AML-193 (cell line): ENCODE measurements at regions not wholly inside any gene's neighbourhood (a gene's known extent, or its start where the extent isn't known, plus 50 kb on each side); places are given as distances from the start of the nearest gene placed in this dataset.
A peak's percentile ranks its signal among the peaks of the same experiment; 100 is the strongest.

Experiments used
- DNase-seq, 2 experiments: peaks; one replicate each; lab custom pipeline; 2025; lab: John Stamatoyannopoulos, UW

DNA sequence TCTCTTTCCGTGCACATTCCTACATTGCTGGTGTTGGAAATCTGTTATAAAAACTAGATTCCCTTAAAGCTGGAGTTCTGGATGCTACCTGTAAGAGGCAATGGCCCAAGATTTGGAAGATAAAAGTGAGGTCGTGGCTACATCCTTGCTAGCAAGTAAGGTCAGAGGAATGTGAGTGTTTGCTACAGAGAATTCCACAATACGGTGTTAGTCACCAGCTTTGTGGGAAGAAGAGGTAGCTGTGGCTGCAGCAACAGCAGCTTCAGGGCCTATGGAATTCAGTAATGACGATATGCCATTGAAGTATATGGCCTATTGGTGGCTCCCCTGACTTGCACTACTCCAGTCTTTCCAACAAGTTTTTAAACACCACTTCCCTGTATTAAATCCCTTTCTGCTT, 227.7 kb upstream of the TMEM260 start:
- DNase-seq, result no peak

DNA sequence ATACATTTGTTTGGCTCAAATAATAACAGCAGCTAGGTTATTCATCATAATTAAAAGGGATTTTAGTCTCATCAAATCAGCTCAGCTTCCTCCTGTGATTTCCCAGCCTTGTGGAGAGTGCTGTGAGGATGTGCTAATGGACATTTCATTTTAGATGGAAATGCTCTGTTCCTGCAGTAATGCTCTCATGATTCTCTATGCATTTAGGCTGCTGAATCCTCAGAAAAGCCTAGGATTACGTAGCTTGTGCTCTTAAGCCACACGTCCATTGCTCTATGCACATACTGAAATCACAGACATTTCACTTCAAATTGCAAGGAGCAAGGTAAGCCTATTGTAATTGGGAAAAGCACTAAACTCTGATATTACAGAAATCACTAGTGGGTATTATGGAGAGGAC, 226.6 kb upstream of the TMEM260 start:
- no peak for DNase-seq

DNA sequence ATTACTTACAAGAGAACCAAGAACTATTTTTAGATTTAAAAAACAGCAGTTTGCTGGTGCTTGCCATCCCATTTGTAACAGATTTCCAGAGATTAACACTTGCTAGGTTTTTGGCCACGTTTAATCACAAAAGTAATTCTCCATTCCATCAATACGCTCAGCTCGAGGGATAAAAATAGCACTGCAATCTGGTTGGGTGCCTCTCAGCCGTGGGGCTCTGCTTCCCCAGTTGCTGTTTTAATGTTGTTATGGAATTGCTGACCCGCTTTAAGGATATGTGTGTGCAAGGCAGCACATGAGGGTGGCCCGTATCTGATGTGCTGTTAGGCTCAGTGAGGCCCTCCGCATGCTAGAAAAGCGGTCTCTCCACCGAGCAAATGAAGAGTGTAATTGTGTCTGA, 222.2 kb upstream of the TMEM260 start:
- DNase-seq, result no peak

DNA sequence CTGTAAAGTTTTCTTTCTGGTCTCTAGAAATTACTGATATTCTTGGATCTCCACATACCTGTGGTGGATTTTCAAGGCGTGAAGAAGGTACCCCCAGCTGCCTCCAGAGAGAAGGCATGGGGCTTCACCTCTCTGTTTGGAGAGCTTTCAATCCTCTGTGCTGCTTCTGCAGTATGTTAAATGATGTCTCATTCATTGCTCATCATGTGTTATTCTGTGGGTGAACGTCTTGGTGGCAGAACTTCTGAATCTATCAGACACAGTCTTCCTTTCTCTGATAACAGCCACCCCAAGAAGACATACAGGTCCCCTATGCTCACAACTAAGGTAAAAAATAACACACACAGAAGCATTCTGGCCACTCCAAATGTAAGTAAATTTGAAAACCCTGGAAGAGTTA, 221.3 kb upstream of the TMEM260 start:
- DNase-seq, result no peak

DNA sequence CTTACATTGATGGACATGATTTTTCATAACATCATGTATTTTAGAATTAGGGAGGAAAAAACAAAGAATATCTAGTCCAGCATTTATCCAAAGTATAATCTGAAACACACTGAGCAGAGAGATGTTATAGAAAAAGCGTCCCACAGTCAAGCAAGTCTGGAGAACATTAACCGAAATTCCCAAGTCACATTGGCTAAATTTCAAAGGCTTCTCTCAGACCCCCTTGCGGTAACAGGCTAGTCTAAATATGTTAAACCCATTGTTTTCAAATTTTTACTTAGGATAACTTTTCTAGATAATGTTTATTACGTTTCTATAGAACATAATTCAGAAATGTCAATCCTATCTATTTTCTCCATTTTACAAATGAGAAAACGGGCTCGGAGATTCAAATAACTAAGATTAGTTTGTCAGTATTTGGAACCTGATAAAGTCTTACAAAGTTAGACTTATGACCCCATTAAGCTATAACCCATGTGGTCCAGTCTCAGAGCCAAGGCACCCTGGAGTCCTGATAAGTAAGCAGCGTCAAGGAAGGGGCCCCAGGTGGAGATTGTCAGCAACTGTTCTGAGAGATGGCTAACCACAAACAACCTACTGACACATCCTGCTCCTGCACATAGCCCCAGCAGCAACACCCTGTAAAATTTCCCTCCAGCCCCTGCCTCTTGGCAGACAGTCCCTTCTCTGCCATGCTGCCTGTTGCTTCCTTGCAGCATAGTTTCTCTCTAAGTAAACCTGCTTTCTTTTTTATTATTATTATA, 220.6 kb upstream of the TMEM260 start:
- no peak for DNase-seq

DNA sequence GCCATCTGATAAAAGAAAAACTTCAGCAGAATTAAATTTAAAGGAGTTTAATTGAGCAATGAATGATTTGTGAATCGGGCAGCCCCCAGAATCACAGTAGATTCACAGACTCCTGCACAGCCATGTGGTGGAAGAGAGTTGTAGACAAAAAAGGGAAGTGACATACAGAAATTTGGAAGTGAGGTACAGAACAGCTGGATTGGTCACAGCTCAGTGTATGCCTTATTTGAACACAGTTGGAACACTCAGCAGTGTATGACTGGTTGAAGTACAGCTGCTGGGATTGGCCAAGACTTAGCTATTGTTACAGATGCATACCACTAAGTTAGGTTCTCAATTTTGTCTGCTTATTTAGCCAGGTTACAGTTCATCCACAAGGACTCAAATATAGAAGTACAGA, 213.9 kb upstream of the TMEM260 start:
- peak in 1 of 2 experiments; percentile 3 for DNase-seq

- no peak for DNase-seq
Measured at GRCh38 chr14:56367416-56367815, 212.2 kb upstream of the TMEM260 start.

GRCh38 chr14:56371737-56372136, 207.9 kb upstream of the TMEM260 start:
- no peak for DNase-seq

- no peak for DNase-seq
Measured at GRCh38 chr14:56374421-56374820, 205.2 kb upstream of the TMEM260 start.

- no peak for DNase-seq
Measured at GRCh38 chr14:56378046-56378445, 201.6 kb upstream of the TMEM260 start.

- DNase-seq, result peak; percentile 1 to 8
Measured at GRCh38 chr14:56378475-56378877, 201.1 kb upstream of the TMEM260 start.

DNA sequence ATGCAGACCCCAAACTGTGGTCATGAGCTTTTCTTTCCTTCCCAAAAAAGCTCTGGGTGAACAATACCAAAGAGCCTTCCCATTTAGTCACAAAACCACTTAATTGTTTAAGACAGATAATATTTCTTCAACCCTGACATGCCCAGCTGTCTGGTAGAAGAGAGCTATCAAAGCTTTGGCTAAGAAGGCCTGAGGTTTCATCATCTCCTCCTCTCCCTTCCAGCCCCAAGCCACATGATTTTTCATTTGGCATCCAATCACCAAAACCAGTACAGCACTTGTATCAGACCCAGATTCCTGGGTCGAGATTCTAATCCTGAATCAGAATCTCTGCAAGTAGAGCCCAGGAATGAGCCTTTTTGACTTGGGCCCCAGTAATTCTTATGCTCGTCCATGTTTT, 199.6 kb upstream of the TMEM260 start:
- DNase-seq, result no peak

DNA sequence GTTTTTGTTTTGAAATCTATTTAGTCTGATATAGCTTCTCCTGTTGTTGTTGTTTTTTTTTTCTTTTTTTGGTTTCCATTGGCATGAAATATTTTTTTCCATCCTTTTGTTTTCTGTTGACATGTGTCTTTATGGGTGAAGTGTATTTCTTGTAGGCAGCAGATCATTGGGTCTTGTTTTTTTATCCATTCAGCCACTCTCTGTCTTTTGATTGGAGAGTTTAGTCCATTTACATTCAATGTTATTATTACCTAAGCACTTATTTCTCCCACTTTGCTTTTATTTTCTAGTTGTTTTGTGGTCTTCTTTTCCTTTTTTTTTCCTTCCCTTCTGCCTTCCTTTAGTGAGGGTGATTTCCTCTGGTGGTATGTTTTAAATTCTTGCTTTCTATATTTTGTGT, 193.6 kb upstream of the TMEM260 start:
- DNase-seq, result no peak

- no peak for DNase-seq
Measured at GRCh38 chr14:56390859-56391258, 188.7 kb upstream of the TMEM260 start.

GRCh38 chr14:56394826-56395530, 184.6 kb upstream of the TMEM260 start:
- DNase-seq, result no peak

- no peak for DNase-seq
Measured at GRCh38 chr14:56400109-56400825, 179.3 kb upstream of the TMEM260 start.

- no peak for DNase-seq
Measured at GRCh38 chr14:56412468-56413434, 166.8 kb upstream of the TMEM260 start.

DNA sequence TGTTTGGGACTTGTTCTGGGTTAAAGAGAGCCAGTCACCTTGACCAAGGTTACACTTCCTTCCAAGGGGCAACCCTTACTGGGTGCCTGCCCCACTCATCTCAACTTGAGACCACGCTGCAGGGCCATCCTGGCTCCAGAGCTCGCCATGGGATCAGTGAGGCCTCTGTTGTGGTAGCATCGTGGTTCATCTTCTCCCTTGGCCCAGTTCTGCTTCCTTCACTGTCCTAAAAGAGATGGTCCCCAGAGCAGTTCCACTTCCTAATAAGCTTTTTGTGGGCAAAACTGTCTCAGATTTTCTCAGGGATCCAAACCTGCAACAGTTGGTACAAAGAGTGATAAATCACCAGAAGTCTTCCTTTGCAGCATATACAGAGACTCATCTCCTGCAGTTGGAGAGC, 165.9 kb upstream of the TMEM260 start:
- DNase-seq, result no peak

- DNase-seq, result no peak
Measured at GRCh38 chr14:56414236-56414635, 165.4 kb upstream of the TMEM260 start.

GRCh38 chr14:56416213-56416612, 163.4 kb upstream of the TMEM260 start:
- DNase-seq, result no peak

GRCh38 chr14:56417173-56417572, 162.4 kb upstream of the TMEM260 start:
- no peak for DNase-seq

DNA sequence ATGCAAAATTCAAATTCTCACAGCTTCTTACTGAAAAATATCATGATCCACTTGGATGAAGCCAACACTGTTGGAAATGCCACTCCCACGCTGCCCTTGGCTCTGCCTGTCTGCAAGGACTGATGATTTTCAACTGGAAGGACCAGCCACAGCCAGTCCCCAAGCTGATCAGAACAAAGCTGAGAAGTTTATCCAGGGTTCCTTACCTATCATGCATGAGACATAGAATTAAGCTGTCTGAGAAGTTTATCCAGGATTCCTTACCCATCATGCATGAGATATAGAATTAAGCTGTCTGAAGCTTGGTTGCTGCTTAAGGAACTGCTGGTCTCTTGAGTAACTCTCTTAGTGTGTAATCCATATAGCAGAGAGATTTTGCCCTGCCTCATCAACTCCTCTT, 159.8 kb upstream of the TMEM260 start:
- no peak for DNase-seq
